ENCODE measurements at regions not wholly inside any gene's neighbourhood (a gene's known extent, or its start where the extent isn't known, plus 50 kb on each side); places are given as distances from the start of the nearest gene placed in this dataset.

DNA sequence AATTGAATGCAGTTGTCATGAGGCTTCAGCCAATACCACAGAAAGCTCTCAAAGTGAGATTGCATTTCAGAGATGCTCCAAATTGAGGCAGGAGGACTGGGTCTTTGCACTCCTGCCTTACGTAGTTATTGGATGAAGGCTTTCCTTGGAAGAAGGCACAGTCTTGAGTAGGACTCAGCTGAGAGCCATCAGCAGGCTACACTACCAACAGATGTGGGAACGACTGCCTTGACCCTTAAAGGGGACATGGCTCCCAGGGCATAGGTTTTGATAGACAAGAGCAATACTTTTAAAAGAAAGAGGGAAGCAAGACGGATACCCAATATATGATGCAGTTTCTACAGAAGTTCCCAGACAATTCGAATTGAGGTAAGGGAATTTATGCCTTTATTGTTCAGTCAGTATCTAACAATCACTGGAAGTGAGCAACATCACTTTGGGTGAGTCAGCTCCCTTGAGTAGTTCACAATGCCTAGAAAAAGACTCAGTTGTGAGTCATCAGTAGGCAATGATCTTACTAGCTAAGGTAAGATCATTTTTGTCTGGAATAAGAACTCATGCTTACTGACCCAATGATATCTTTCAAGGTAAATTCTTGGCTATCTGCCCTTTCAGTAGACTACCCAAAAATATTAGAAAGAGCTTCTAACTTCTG is 390.8 kb downstream of the GJA1 start:
- DNase-seq (ENCODE audit: low spot score), result peak; percentile 97

DNA sequence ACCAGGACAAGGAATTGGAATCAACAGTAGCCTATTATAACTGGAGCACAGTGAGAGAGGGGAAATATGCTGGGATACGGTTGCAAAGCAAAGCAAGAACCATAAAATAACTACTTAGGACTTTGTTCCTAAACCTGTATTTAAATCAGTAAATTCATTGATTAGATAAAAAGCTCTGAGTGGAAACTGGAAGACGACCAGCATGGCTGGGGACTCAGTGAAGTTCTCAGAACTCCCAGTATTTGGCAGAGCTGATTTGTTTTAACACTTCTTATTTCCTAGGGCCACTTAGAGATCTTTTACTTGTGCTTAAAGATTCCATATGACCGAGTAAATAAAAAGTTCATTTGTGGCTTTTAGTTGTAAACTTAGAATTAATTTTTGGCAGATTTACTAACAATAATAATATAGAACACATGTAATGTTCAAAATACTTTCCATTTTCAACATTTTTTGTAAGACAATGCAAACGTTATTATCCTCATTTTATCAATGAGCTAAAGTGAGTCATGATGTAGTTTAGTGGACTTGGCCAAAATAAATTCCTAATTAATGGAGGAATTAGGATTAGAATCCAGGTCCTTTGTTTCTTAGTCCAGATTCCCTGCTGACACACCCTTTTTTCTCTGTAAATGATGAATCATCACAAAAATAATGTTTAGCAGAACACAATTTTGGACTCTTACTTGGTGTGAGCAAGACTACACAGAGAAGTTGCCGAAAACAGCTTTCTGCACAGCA is 392.9 kb downstream of the GJA1 start:
- no peak for DNase-seq (ENCODE audit: low spot score)

DNA sequence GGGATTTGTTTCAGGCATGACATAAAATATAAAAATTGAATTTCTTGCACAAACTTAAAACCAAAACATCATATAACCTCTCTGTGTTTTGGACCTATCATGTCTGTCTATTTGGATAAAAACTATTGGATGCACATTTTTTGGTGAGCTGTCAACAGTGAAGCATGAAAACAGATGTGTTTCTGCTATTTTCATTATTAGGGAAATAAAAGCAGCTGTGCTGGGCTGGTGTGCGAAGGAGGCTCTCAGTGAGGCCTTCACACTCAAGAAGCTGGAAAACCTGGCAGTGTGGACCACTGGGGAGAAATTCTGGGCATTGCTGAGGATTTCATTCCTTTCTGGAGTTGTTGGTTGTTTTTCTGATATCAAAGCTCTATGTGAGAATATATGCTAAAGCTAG is 395.3 kb downstream of the GJA1 start:
- no peak for DNase-seq (ENCODE audit: low spot score)

DNA sequence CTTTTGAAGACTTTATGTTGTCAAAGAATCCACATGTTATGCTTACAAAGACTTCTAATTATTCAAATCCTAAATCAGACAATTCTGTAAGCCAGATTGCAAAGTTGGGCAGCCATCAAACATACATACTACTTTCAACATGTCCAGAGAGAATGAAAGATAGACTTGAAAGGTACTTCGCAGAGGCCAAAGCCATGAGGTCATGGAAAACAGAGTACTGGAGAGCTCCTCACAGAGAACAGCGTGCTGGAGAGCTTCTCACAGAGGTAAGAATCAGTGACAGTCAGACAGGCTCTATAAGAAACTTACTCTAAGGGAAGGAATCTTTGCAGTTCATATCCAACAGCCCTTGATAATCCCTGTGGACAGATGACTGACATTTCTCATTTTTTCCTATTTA is 400.2 kb downstream of the GJA1 start:
- no peak for DNase-seq (ENCODE audit: low spot score)

DNA sequence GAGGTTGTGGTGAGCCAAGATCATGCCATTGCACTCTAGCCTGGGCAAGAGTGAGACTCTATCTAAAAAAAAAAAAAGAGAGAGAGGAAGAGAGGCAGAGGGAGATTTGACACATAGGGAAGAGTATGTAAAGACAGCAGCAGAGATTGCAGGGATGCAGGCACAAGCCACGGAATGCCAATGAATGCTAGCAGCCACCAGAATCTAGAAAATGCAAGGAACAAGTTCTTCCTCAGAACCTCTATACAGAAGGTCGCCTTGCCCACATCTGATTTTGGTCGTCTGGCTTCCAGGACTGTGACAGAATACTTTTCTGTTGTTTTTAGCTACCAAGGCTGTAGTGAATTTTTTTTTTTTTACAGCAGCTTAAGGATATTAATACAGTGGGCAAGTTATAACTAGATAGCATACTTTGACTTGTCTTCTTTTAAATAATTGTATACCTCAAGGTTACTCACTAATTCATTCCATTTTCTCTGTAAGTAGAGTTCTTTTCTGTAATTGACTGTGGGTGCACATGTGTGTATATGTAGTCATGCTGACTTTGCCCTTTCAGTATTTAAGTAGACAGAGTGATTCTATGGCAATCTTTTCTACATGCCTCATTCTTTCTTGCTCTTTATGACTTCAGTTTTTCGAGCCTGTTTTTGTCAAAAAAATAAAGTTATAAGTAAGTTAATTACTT is 402.2 kb downstream of the GJA1 start:
- DNase-seq (ENCODE audit: low spot score), result no peak

DNA sequence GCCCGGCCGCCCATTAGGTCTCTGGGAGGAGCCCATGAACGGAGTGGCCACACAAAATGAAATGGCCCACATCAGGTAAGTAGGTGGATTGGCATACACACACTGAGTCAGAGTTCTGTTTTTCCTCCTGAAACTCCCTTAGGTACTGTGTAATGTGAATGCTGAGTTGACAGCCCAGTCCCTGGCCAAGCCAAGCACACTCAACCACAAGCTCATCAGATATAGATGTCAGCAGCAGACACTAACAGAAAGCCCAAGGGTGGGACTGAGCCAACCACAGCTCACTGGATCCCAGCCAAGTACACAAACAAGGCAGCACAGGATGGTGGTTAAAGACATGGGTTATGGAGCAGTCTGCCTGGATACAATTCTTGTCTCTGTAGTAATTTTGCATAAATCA is 403.4 kb downstream of the GJA1 start:
- no peak for DNase-seq (ENCODE audit: low spot score)

DNA sequence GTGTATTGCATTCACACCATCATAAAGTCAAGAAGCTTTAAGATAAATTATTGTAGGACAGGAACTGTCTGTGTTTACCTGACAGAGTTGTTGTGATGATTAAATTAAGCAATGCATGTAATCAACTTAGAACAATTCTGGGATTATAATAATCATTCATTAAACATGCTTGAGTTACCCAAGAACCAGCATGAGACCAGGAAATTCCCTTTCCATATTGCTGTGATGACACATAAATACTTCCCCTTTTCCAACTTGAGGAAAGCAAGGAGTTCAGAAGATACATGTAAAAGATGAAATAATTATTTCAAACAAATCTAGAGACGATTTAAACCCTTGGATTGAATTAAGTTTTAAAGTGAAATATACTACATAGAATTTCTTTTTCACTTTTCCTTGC is 404.4 kb downstream of the GJA1 start:
- DNase-seq (ENCODE audit: low spot score), result no peak

DNA sequence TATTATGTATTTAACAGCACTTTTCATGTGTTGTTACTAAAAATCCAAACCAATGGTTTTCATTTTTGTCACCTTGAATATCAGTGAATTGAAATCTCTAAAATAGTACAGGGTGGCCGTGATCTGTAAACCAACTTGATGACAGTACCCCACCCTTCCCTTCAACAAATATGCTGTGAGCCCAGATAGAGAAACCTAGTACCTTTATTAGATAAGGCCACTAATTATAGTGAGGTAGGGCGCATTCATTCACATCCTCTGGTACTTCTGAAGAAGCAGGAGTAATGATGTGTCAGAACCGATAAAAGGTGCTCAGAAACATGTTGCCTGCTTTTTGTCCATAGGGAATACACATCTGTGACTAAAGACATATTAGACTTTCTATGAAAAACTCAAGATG is 409.5 kb downstream of the GJA1 start:
- DNase-seq (ENCODE audit: low spot score), result no peak

DNA sequence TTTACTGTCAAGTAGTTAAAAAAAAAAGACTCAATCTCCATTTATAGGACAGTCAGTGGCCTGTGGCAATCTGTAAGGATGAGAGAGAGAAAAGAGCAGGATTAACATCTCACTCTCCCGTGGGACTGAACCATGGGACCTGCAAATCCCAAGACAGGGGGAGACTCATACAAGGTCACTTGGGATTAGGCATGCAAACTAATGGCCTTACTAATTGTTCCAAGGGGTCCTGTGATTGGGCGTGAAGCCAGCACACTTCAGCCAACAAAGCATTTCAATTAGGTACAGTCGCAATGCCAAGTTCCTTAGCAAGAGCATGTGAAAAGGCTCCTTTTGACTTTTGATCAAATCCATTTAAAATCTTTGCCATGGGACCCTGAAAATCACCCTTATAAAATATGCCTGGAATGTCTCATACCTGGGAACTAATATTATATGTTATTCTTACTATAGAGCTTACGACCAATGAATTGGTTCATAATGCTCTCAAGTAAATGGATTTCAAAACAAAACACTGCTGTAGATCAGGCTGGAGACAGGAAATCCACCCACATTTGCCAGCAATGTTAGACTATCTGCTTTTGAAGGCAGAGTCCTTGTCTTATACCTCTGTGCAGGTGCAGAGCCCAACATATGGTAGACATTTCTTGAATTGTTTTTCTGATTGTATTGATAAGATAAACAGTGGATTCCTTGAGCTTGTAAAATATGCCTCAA is 412.5 kb downstream of the GJA1 start:
- no peak for DNase-seq (ENCODE audit: low spot score)

DNA sequence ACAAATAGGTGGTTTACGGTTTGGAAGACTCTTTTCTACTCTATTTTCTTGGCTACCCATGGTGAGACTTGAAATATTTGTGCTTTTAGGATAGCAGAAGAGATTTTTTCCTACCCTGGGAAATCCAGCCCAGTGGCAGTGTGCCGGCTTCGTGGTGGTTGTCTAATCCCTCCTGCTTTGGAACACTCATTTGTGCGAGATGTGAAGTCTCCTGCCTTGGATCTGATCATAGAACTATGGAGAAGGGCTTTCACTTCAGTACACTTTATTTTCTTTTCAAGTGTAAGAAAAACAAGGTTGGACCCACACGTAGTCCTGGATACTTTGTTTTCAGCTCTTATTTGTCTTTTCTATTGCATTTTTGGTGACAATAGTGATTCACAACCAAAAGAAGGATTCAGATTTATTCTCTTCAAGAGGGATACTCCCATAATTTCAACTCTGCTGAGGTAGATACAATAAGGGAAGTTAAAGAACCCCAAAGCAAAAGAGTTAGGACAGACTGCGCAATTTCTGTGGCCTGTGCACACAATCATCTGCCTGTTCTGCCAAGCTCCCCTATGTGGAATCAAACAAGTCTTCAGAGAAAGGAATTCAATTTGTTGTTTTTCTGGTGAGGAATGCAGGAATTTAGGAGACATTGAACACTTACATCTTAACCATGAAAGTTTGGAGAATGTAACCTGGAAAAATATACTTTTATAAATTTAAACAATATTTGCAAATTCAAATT is 413.2 kb downstream of the GJA1 start:
- no peak for DNase-seq (ENCODE audit: low spot score)

DNA sequence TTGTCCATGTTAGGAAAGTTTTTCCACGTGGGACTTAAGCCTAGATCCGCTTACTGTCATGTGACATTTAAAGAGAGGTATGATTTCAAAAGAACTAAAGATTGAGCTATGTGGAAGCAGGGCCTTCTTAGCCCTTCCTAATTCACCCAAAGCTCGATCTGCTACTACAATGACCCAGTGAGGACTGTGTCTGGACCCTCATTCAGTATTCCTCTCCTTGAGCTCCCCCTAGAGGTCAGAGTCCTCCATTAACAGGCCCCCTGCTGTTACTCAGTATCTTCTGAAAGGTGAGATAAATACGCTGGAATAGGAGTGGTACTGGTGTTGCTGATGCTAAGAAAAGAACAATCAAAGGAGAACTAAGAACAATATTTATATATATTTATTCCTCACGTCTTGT is 414.0 kb downstream of the GJA1 start:
- peak; percentile 79 for DNase-seq (ENCODE audit: low spot score)

DNA sequence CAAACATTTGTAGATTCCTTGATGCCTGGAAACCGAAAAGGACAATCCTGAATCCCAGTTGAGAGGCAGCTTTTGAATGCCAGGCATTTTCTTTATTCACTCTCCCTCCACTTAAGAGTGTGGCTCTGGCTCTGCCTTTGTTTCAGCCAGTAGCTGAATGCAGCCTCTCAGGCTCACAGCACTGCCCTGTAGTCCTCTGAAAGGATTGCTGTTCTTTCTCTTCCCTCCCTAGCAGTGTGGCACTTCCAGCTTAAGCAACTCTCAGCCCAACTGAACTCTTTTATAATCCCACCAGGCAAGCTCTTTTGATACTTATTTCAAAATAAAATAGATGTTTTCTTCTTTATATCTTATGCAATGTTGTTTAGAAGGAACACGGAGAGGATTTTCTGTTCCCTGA is 415.6 kb downstream of the GJA1 start:
- no peak for DNase-seq (ENCODE audit: low spot score)

DNA sequence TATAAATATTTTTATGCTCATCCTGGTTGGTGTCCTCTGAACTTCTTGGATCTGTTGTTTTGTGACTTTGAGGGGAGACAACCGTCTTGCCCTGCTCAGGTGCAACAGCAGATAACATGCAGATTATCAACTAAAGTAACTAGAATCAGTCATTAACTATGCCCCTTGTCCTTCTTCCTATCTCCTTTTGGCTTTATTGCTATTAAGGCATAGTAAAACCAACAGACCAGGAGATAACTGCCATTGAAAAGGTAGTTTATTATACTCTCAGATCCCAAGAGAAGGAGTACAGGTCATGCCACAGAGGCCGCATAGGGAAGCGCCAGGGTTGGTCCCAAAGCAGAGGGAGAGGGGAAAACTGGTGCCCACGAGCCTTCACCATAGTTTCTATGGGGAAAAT is 418.2 kb downstream of the GJA1 start:
- DNase-seq (ENCODE audit: low spot score), result no peak

DNA sequence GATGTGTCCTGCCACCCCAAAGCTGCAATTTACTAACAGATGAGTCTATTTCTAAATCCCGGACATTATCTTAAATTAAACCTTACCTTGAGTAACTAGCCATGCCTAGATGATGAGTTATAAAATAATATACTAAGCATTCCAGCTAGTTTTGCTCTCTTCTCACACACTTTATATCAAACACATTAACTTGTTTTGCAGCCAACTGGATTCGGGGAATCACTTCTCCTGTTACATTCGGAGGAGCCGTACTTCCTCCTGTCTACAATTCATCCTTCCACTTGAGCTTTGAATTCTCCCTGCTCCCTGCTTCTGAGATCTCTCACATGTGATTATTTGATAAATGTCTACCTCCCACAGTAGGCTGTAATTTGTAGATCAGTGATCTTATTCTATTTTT is 420.1 kb downstream of the GJA1 start:
- no peak for DNase-seq (ENCODE audit: low spot score)

DNA sequence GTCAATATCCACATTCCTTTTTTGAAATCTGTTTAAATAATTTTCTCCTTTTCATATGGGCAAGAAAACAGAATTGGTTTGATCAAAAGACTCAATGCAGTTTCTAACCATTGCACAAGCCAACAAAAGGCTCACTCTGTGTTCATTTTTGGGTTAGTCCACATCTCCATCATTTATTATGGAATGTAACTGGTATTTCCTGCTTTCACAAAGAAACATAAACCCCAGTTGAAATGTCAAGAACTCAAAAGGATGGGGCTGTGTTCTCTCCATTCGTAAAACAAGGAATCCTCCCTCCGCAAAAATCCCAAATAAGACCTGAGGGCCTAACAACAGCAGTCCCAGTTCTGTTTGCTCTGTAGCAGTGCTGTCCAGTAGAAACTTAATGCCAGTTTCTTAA is 420.9 kb downstream of the GJA1 start:
- DNase-seq (ENCODE audit: low spot score), result no peak

DNA sequence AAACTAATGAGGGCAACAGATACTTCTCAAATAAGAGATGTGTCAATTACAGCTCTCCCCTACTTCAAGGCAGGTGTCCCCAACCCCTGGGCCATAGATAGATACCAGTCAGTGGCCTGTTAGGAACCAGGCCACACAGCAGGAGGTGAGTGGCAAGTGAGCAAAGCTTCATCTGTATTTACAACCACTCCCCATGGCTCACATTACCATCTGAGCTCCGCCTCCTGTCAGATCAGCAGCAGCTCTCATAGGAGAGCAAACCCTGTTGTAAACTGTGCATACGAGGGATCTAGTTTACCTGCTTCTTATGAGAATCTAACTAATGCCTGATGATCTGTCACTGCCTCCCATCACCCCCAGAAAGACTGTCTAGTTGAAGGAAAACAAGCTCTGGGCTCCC is 422.1 kb downstream of the GJA1 start:
- no peak for DNase-seq (ENCODE audit: low spot score)

DNA sequence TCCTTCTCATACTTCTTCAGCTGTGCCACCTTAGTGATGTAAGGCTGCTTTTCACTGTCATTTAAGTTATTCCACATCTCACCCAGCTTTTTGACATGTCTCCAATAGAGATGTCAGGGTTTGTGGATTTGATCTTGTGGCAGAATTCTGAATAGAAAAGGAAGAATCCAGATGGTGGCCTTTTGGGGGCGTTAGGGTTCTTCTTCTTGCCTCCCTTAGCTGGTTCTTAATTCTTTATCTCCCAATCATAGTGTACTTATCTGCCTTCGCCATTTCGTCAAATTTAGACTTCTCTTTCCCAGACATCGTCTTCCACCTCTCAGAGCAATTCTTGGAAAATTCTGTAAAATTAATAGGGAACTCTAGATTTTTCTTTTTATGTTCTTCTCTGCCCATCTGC is 422.9 kb downstream of the GJA1 start:
- DNase-seq (ENCODE audit: low spot score), result no peak

DNA sequence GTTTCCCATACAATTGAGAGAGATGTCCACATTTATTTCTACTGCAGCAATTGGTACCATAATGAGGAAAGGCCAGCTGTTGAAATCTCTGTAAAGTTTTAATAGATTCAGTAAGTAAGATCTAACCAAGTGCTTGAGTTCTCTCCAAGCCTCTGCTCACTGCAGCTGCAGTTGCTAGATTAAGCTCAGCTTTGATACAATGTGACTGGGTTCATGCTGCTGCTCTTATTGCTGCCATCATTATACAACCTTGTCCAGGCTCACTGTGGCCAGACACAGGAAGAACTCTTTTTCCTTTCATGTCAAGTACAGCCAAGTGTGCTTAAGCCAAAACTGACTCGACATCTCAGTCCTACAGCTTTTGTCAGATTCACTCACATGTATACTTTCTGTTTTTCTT is 423.5 kb downstream of the GJA1 start:
- DNase-seq (ENCODE audit: low spot score), result no peak

DNA sequence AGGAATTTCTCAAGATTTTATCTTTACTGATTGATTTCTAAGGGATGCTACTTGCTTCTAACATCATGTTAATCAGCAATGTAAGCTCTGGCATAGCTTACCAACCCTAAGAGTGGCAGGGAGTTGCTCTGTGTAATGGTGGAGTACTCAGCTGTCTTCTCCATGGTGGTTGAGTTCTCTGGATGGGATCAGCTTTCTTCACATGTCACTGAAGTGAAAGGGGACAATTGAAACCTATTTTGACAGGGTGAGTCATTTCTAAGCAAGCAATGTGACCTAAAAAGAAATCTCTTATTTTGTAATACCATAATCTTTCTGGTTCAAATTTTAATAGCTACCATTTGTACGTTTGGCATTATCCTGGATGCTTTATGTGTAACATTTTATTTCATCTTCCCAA is 430.4 kb downstream of the GJA1 start:
- no peak for DNase-seq (ENCODE audit: low spot score)

DNA sequence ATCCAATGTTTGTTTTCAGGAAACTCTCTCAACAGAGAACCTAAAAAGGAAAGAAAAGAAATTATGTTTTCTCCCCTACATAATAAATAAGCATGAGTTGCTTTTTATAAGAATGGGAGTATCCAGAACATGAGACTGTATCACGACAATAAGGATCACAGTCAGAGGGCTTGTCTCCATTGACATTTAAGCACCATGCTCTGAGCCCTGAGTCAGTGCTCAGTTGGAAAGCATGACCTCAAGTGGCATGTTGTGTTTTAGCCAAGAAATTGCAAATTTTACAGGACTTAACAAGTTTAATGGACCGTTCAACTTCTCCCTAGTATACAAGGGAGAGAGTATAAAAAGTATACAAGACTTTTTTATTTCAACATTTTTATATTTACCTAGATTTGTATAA is 431.6 kb downstream of the GJA1 start:
- DNase-seq (ENCODE audit: low spot score), result no peak

DNA sequence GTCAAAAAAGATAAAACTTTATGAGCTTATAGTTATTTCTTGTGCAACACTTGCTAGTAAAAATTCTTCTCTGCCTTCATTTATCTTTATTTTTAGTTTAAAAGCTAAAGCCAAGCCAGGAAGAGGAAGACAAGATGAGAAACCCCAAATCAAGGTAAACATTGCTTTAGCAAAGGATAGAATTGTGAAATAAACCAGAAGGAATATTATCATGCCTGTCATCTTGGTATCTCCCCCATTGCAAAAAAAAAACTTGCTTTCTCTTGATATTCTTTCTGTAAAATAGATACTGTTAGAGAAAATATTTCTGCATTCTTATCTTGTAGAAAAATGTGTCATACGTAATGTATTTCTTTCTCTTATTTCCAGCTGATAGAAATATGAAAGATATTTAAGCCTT is 432.8 kb downstream of the GJA1 start:
- DNase-seq (ENCODE audit: low spot score), result no peak

DNA sequence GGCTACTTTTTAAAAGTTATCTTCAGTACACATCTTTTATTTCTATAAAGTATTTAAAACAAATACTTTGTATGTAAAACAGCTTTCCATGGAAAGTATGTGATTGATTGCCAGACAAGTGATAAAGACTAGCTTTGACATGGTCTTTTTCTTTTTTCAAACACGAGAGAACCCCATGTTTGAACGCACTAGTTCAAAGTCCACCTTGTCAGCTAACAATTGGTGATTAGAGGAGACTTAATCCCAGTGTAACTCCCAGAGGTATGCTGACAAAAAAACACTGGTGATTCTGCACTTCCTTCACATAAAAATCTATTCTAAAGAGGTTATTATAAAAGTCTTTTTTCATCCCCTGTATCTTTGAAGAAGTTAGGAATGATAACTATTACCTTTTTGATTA is 438.1 kb downstream of the GJA1 start:
- no peak for DNase-seq (ENCODE audit: low spot score)

Measured in kidney capillary endothelial cell (primary cell).